ENCODE measurements at regions not wholly inside any gene's neighbourhood (a gene's known extent, or its start where the extent isn't known, plus 50 kb on each side); places are given as distances from the start of the nearest gene placed in this dataset.

DNA sequence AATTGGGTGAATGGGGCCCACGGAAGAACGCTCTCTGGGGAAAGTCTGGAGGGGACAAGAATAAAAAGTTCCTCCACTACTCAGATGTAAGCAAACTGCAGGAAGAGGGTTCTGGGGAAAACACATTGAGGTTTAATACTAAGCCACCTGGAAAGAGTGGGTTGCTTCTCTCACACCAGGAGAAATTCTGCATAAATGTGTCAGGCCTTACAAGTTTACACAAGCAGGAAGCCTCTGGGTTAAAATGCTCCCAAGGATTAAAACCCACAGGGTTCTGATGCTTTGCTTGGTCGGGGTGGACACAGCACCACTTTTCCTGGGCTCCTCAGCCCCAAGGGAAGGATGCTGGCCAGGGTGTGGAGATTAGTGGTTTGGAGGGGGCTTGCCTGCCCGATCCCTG, 122.1 kb upstream of the SLC22A23 start:
- Histone ChIP-seq H3K9me3 (no peaks in the 10 kb centered on the region), H3K27me3 (peaks cover 15% of the 10 kb centered on the region), H3K4me1 (ENCODE audit: control insufficient read depth in 1 of 2, insufficient read depth in 1 of 2, low read depth in 1 of 2, low read length in 1 of 2) (no peaks in the 10 kb centered on the region), H3K4me3 (ENCODE audit: low read depth in 1 of 2, low read length in 1 of 2) (no peak overlapping the region), H3K36me3 (no peaks in the 10 kb centered on the region), H3K27ac (no peak overlapping the region)
- TF ChIP-seq, protein P1, sequence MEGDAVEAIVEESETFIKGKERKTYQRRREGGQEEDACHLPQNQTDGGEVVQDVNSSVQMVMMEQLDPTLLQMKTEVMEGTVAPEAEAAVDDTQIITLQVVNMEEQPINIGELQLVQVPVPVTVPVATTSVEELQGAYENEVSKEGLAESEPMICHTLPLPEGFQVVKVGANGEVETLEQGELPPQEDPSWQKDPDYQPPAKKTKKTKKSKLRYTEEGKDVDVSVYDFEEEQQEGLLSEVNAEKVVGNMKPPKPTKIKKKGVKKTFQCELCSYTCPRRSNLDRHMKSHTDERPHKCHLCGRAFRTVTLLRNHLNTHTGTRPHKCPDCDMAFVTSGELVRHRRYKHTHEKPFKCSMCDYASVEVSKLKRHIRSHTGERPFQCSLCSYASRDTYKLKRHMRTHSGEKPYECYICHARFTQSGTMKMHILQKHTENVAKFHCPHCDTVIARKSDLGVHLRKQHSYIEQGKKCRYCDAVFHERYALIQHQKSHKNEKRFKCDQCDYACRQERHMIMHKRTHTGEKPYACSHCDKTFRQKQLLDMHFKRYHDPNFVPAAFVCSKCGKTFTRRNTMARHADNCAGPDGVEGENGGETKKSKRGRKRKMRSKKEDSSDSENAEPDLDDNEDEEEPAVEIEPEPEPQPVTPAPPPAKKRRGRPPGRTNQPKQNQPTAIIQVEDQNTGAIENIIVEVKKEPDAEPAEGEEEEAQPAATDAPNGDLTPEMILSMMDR (IDR thresholded peaks at IDR 0.05), result no peak

DNA sequence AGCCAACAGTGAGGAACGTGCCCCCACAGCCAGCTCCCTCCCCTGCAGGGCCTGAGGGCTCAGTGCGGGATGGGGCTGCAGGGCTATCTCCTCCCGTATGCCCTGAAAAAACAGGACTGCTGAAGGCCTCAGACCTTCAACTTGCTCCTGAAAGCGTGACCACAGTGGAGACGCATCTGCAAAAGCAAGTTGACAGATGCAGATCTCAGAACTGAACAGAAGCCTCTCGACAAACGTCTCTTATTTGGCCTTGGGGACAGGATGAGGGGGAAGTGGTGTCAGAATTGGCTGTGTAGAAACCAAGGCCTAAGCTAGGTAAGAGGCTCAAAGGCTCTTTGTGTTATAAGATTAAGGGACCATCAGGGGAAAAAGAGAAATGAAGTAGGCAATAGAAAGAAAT, 120.7 kb upstream of the SLC22A23 start:
- H3K27me3 ChIP-seq, result peaks cover 10% of the 10 kb centered on the region
- no peak overlapping the region for H3K27ac ChIP-seq
- TF ChIP-seq, protein P1 (IDR thresholded peaks at IDR 0.05), result no peak
- H3K4me1 ChIP-seq (ENCODE audit: control insufficient read depth in 1 of 2, insufficient read depth in 1 of 2, low read depth in 1 of 2, low read length in 1 of 2), result no peaks in the 10 kb centered on the region
- H3K4me3 ChIP-seq (ENCODE audit: low read depth in 1 of 2, low read length in 1 of 2), result no peak overlapping the region
- no peaks in the 10 kb centered on the region for H3K9me3 ChIP-seq
- no peaks in the 10 kb centered on the region for H3K36me3 ChIP-seq

DNA sequence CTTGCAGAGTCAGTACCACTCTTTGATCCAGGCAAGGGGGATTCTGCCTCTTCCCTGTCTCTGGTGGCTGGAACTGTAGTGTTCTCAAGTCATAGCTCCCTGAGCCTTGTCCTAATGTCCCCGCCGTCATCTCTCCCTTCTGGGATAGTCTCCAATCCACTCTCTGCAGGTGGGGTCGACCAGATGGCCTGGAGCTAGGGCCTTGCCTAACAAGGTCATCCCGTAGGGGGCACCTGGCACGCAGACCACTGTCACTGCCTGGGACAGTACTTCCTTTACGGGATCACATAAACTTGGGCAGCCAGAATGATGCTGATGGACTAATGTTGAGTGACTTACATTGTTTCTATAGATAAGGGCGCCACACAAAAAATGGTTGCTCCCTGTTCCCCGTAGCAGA, 118.9 kb upstream of the SLC22A23 start:
- TF ChIP-seq, protein P1 (IDR thresholded peaks at IDR 0.05), result no peak
- Histone ChIP-seq H3K27ac (no peak overlapping the region), H3K4me3 (ENCODE audit: low read depth in 1 of 2, low read length in 1 of 2) (no peak overlapping the region), H3K36me3 (no peaks in the 10 kb centered on the region), H3K4me1 (ENCODE audit: control insufficient read depth in 1 of 2, insufficient read depth in 1 of 2, low read depth in 1 of 2, low read length in 1 of 2) (no peaks in the 10 kb centered on the region), H3K9me3 (no peaks in the 10 kb centered on the region), H3K27me3 (peaks cover 5% of the 10 kb centered on the region)

DNA sequence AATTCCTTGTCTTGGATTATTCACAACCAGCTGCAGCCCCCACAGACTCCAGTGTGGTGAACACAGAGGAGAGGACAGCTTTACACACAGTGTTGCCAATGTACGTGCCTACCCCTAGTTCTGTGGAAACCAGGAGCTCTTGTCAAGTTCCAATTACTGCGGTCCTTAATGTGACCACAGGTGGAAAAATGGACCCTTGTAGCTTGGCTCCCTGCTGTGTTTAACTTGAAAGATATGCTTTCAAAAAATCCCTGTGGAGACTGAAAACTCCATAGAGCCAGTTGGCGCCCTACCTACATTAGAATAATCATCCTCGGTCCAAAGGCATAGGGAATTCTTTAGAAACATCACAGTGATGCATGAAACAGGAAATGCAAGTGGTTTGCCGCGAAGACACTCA, 118.3 kb upstream of the SLC22A23 start:
- Histone ChIP-seq H3K4me1 (ENCODE audit: control insufficient read depth in 1 of 2, insufficient read depth in 1 of 2, low read depth in 1 of 2, low read length in 1 of 2) (no peaks in the 10 kb centered on the region), H3K27me3 (peaks cover 10% of the 10 kb centered on the region), H3K27ac (no peak overlapping the region), H3K9me3 (no peaks in the 10 kb centered on the region), H3K4me3 (ENCODE audit: low read depth in 1 of 2, low read length in 1 of 2) (no peak overlapping the region), H3K36me3 (no peaks in the 10 kb centered on the region)
- TF ChIP-seq, protein P1 (IDR thresholded peaks at IDR 0.05), result no peak

DNA sequence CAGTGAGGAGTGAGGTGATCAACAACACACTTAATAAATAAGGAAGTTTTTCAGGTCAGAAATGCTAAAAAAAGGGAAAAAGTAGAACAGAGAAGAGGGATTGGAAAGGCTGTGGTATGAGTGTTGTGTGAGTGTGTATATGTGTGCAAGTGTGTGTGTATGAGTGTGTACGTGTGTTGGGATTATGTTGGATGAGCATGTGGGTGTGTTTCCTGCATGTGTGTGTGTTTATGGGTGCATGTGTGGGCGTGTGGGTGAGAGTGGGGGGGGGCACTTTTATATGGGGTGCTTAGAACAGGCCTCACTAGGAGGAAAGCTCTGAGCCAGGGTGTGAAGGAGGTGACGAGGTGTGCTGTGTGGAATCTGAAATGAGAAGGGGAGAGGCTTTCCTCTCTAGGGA, 116.8 kb upstream of the SLC22A23 start:
- TF ChIP-seq, protein P1 (IDR thresholded peaks at IDR 0.05), result no peak
- Histone ChIP-seq H3K4me1 (ENCODE audit: control insufficient read depth in 1 of 2, insufficient read depth in 1 of 2, low read depth in 1 of 2, low read length in 1 of 2) (no peaks in the 10 kb centered on the region), H3K27ac (no peak overlapping the region), H3K27me3 (peaks cover 16% of the 10 kb centered on the region), H3K9me3 (no peaks in the 10 kb centered on the region), H3K36me3 (no peaks in the 10 kb centered on the region), H3K4me3 (ENCODE audit: low read depth in 1 of 2, low read length in 1 of 2) (no peak overlapping the region)

DNA sequence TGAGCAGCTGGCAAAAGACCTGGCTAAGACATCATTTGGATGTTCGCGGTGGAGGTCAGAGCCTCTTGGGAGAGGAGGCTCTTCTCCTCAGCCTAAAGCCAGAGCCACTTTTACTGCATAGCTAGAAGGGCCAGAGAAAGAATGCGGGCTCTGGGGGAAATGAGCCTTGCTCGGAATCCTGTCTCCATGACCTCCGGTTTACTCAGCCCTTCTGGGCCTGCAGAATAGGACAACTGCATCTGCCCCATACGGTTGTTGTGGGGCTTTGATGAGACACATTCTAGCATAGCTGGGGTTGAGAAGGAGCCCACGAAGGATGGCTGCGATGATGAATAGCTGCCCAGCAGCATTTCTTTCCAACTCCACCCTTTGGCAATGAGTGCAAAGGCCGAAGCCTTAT, 115.0 kb upstream of the SLC22A23 start:
- H3K27me3 ChIP-seq, result peaks cover 16% of the 10 kb centered on the region
- H3K36me3 ChIP-seq, result no peaks in the 10 kb centered on the region
- TF ChIP-seq, protein P1 (IDR thresholded peaks at IDR 0.05), result no peak
- no peaks in the 10 kb centered on the region for H3K9me3 ChIP-seq
- no peak overlapping the region for H3K27ac ChIP-seq
- H3K4me3 ChIP-seq (ENCODE audit: low read depth in 1 of 2, low read length in 1 of 2), result no peak overlapping the region
- H3K4me1 ChIP-seq (ENCODE audit: control insufficient read depth in 1 of 2, insufficient read depth in 1 of 2, low read depth in 1 of 2, low read length in 1 of 2), result no peaks in the 10 kb centered on the region

Measured in neutrophil (primary cell).